NOMO-1 treated with DMSO at 0.1 percent for 48 hours (cell line): ENCODE measurements at regions not wholly inside any gene's neighbourhood (a gene's known extent, or its start where the extent isn't known, plus 50 kb on each side); places are given as distances from the start of the nearest gene placed in this dataset.
A peak's percentile ranks its signal among the peaks of the same experiment; 100 is the strongest.

Experiments used
- DNase-seq: peaks from one replicate; lab custom pipeline; 2025; ENCODE audit not compliant: unreplicated experiment; lab: John Stamatoyannopoulos, UW

- no peak for DNase-seq
Observed at GRCh38 chr13:40103864-40104263, 448.4 kb downstream of the COG6 start.

- no peak for DNase-seq
Observed at GRCh38 chr13:40105231-40105630, 449.8 kb downstream of the COG6 start.

GRCh38 chr13:40109351-40109844 is 453.9 kb downstream of the COG6 start:
- DNase-seq: peak; percentile 4

- no peak for DNase-seq
Observed at GRCh38 chr13:40113643-40114304, 458.3 kb downstream of the COG6 start.

GRCh38 chr13:40114305-40114896 is 458.9 kb downstream of the COG6 start:
- DNase-seq: no peak

GRCh38 chr13:40115426-40115825 is 460.0 kb downstream of the COG6 start:
- no peak for DNase-seq

- peak; percentile 27 for DNase-seq
Observed at GRCh38 chr13:40116008-40116407, 460.5 kb downstream of the COG6 start.

- no peak for DNase-seq
Observed at GRCh38 chr13:40118337-40118736, 462.9 kb downstream of the COG6 start.

- no peak for DNase-seq
Observed at GRCh38 chr13:40119852-40120251, 464.4 kb downstream of the COG6 start.

GRCh38 chr13:40120288-40120687 is 464.8 kb downstream of the COG6 start:
- DNase-seq: no peak

GRCh38 chr13:40120781-40121180 is 465.3 kb downstream of the COG6 start:
- no peak for DNase-seq

- DNase-seq: no peak
Observed at GRCh38 chr13:40121722-40122121, 466.3 kb downstream of the COG6 start.

- no peak for DNase-seq
Observed at GRCh38 chr13:40123962-40124632, 468.6 kb downstream of the COG6 start.

GRCh38 chr13:40124633-40125015 is 469.2 kb downstream of the COG6 start:
- no peak for DNase-seq

- DNase-seq: no peak
Observed at GRCh38 chr13:40125336-40125735, 469.9 kb downstream of the COG6 start.

GRCh38 chr13:40126306-40127085 is 471.0 kb downstream of the COG6 start:
- DNase-seq: no peak

- no peak for DNase-seq
Observed at GRCh38 chr13:40127476-40127875, 472.0 kb downstream of the COG6 start.

- DNase-seq: no peak
Observed at GRCh38 chr13:40127925-40128324, 472.5 kb downstream of the COG6 start.

- no peak for DNase-seq
Observed at GRCh38 chr13:40129467-40129866, 474.0 kb downstream of the COG6 start.

GRCh38 chr13:40130871-40131636 is 475.6 kb downstream of the COG6 start:
- no peak for DNase-seq

- no peak for DNase-seq
Observed at GRCh38 chr13:40132249-40132648, 476.8 kb downstream of the COG6 start.
